ENCODE measurements at regions not wholly inside any gene's neighbourhood (a gene's known extent, or its start where the extent isn't known, plus 50 kb on each side); places are given as distances from the start of the nearest gene placed in this dataset.
"Not testable (repeated sequence)": the region's sequence is repeated elsewhere in the genome, so short reads cannot be mapped to it uniquely, and the experiment has no call there.

DNA sequence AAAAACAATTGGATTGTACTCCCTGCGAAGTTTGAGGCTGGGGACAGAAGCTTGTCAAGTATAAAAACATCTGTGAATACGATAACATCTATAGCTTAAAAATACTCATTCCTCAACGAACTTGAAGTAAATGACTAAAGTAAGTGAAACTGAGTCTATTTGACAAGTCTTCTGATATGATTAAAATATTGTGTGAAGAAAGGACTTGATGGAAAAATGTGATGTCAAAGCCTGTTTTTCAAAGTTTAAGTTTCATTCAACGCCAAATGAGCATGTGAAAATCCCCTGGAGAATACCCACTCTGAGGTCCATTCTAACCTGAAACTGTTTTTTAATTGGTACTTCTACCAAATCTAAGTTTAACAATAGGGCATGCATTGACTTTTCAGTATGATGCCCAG lies 122.3 kb upstream of the MDFIC start:
- WGBS (ENCODE audit: insufficient coverage): 84% methylated on average over 2 of the region's 4 CpGs
- CTCF ChIA-PET: no interaction called here

GRCh38 chr7:114802632-114803031 lies 119.3 kb upstream of the MDFIC start:
- Histone ChIP-seq H3K9me3 (ENCODE audit: control extremely low read depth in 1 of 5, control insufficient read depth in 4 of 5, insufficient read depth in 2 of 5, low read depth in 1 of 5, low read length in 4 of 5) (no peaks in the 10 kb centered on the region), H3K27ac (ENCODE audit: insufficient read depth in 1 of 2, low read depth in 1 of 2, low read length in 2 of 2, poor library complexity in 1 of 2, severe bottlenecking in 2 of 2) (no peak overlapping the region), H3K36me3 (ENCODE audit: control insufficient read depth in 4 of 4, insufficient read depth in 4 of 4, low read length in 3 of 4) (no peaks in the 10 kb centered on the region), H3K4me3 (ENCODE audit: control insufficient read depth in 1 of 7, extremely low read depth in 1 of 7, insufficient read depth in 4 of 7, low read depth in 2 of 7, low read length in 6 of 7) (no peak overlapping the region), H3K4me1 (ENCODE audit: control extremely low read depth in 1 of 4, control insufficient read depth in 4 of 4, insufficient read depth in 4 of 4, low read length in 3 of 4) (no peaks in the 10 kb centered on the region), H3K27me3 (replicated peaks in 2 of 5; ENCODE audit: control insufficient read depth in 4 of 5, insufficient read depth in 5 of 5, low read length in 4 of 5) (no peaks in the 10 kb centered on the region)
- 100% methylated on average over 1 of the region's 4 CpGs for WGBS (ENCODE audit: insufficient coverage)
- ChIA-PET POLR2A (no interaction called here), CTCF (no interaction called here)
- no peak for DNase-seq

More for the DNA sequence above, 122.3 kb upstream of the MDFIC start:
- Histone ChIP-seq H3K4me1 (ENCODE audit: control extremely low read depth in 1 of 4, control insufficient read depth in 4 of 4, insufficient read depth in 4 of 4, low read length in 3 of 4) (no peaks in the 10 kb centered on the region), H3K9me3 (ENCODE audit: control extremely low read depth in 1 of 5, control insufficient read depth in 4 of 5, insufficient read depth in 2 of 5, low read depth in 1 of 5, low read length in 4 of 5) (no peaks in the 10 kb centered on the region), H3K27me3 (replicated peaks in 2 of 5; ENCODE audit: control insufficient read depth in 4 of 5, insufficient read depth in 5 of 5, low read length in 4 of 5) (no peaks in the 10 kb centered on the region), H3K36me3 (ENCODE audit: control insufficient read depth in 4 of 4, insufficient read depth in 4 of 4, low read length in 3 of 4) (no peaks in the 10 kb centered on the region), H3K4me3 (ENCODE audit: control insufficient read depth in 1 of 7, extremely low read depth in 1 of 7, insufficient read depth in 4 of 7, low read depth in 2 of 7, low read length in 6 of 7) (no peak overlapping the region), H3K27ac (ENCODE audit: insufficient read depth in 1 of 2, low read depth in 1 of 2, low read length in 2 of 2, poor library complexity in 1 of 2, severe bottlenecking in 2 of 2) (no peak overlapping the region)
- POLR2A ChIA-PET: no interaction called here
- no peak for DNase-seq

DNA sequence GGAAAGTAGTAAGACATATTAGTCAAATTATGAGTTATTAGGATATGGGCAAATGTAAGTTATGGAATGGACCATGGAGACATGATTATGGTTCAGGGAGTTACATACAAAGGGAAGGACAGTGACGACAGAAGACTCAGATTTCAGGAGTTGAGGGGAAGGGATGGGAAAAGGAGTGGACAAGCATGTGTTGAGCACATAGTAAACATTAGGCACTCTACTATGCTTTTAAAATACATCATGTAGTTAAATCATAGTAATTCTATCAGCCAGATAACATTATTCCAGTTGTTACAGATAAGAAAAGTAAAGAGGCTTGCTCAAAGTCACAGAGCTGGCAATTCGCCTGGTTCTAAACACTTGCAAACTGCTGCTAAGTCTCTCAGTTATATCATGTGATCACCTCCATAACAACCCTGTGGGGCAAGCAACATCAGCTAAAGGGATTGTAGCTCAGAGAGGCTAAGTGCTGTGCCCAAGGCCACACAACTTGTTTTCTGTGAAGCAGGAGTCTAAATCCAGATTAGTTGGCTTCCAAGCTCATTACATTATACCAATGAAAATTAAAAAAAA lies 115.2 kb upstream of the MDFIC start:
- WGBS (ENCODE audit: insufficient coverage): 100% methylated on average over 2 of the region's 2 CpGs
- ChIA-PET POLR2A (no interaction called here), CTCF (no interaction called here)
- Histone ChIP-seq H3K4me1 (ENCODE audit: control extremely low read depth in 1 of 4, control insufficient read depth in 4 of 4, insufficient read depth in 4 of 4, low read length in 3 of 4) (no peaks in the 10 kb centered on the region), H3K27ac (ENCODE audit: insufficient read depth in 1 of 2, low read depth in 1 of 2, low read length in 2 of 2, poor library complexity in 1 of 2, severe bottlenecking in 2 of 2) (no peak overlapping the region), H3K9me3 (ENCODE audit: control extremely low read depth in 1 of 5, control insufficient read depth in 4 of 5, insufficient read depth in 2 of 5, low read depth in 1 of 5, low read length in 4 of 5) (no peaks in the 10 kb centered on the region), H3K36me3 (ENCODE audit: control insufficient read depth in 4 of 4, insufficient read depth in 4 of 4, low read length in 3 of 4) (no peaks in the 10 kb centered on the region), H3K27me3 (replicated peaks in 2 of 5; ENCODE audit: control insufficient read depth in 4 of 5, insufficient read depth in 5 of 5, low read length in 4 of 5) (no peaks in the 10 kb centered on the region), H3K4me3 (ENCODE audit: control insufficient read depth in 1 of 7, extremely low read depth in 1 of 7, insufficient read depth in 4 of 7, low read depth in 2 of 7, low read length in 6 of 7) (no peak overlapping the region)
- DNase-seq: no peak

- CTCF ChIA-PET: interaction anchor here (1.9 kb wide), 1 partner anchor 404 kb away, joined by 4 read pairs; no protein-coding TSS in a partner anchor
- no peaks in the 10 kb centered on the region for H3K9me3 ChIP-seq (ENCODE audit: control extremely low read depth in 1 of 5, control insufficient read depth in 4 of 5, insufficient read depth in 2 of 5, low read depth in 1 of 5, low read length in 4 of 5)
- POLR2A ChIA-PET: no interaction called here
- no peak for DNase-seq
- H3K4me3 ChIP-seq (ENCODE audit: control insufficient read depth in 1 of 7, extremely low read depth in 1 of 7, insufficient read depth in 4 of 7, low read depth in 2 of 7, low read length in 6 of 7): no peak overlapping the region
- no peak overlapping the region for H3K27ac ChIP-seq (ENCODE audit: insufficient read depth in 1 of 2, low read depth in 1 of 2, low read length in 2 of 2, poor library complexity in 1 of 2, severe bottlenecking in 2 of 2)
- H3K36me3 ChIP-seq (ENCODE audit: control insufficient read depth in 4 of 4, insufficient read depth in 4 of 4, low read length in 3 of 4): no peaks in the 10 kb centered on the region
- no CpG with 5 or more reads among the region's 1 CpG for WGBS (ENCODE audit: insufficient coverage)
- H3K4me1 ChIP-seq (ENCODE audit: control extremely low read depth in 1 of 4, control insufficient read depth in 4 of 4, insufficient read depth in 4 of 4, low read length in 3 of 4): no peaks in the 10 kb centered on the region
- H3K27me3 ChIP-seq (replicated peaks in 2 of 5; ENCODE audit: control insufficient read depth in 4 of 5, insufficient read depth in 5 of 5, low read length in 4 of 5): no peaks in the 10 kb centered on the region
Observed at GRCh38 chr7:114812570-114812969, 109.3 kb upstream of the MDFIC start.

DNA sequence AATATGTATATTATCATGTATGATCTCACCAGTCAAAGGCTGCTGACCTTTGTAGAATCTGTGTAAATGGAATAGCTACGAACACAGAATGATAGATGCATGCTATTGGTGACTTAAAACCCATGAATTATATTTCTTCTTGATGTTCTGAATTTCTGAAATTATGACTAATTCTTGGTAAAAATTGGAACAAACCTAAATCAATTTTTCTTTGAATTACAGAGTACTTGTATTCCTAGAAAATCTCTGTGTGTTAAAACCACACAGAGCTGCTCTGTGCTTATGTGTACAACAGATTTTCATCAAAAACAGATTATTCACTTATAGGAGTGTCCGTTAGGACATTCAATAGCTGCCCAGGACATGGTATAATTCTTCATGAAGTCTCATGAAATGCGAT lies 108.3 kb upstream of the MDFIC start:
- Histone ChIP-seq H3K4me3 (ENCODE audit: control insufficient read depth in 1 of 7, extremely low read depth in 1 of 7, insufficient read depth in 4 of 7, low read depth in 2 of 7, low read length in 6 of 7) (no peak overlapping the region), H3K27me3 (replicated peaks in 2 of 5; ENCODE audit: control insufficient read depth in 4 of 5, insufficient read depth in 5 of 5, low read length in 4 of 5) (no peaks in the 10 kb centered on the region), H3K36me3 (ENCODE audit: control insufficient read depth in 4 of 4, insufficient read depth in 4 of 4, low read length in 3 of 4) (no peaks in the 10 kb centered on the region), H3K4me1 (ENCODE audit: control extremely low read depth in 1 of 4, control insufficient read depth in 4 of 4, insufficient read depth in 4 of 4, low read length in 3 of 4) (no peaks in the 10 kb centered on the region), H3K27ac (ENCODE audit: insufficient read depth in 1 of 2, low read depth in 1 of 2, low read length in 2 of 2, poor library complexity in 1 of 2, severe bottlenecking in 2 of 2) (no peak overlapping the region), H3K9me3 (ENCODE audit: control extremely low read depth in 1 of 5, control insufficient read depth in 4 of 5, insufficient read depth in 2 of 5, low read depth in 1 of 5, low read length in 4 of 5) (no peaks in the 10 kb centered on the region)
- no peak for DNase-seq
- POLR2A ChIA-PET: no interaction called here
- CTCF ChIA-PET: interaction anchor here (1.9 kb wide), 1 partner anchor 403 kb away, joined by 4 read pairs; no protein-coding TSS in a partner anchor
- whole genome bisulfite sequencing (ENCODE audit: insufficient coverage): 96% methylated on average over 2 of the region's 3 CpGs

GRCh38 chr7:114817036-114817435 lies 104.9 kb upstream of the MDFIC start:
- POLR2A ChIA-PET; H3K27ac ChIP-seq (ENCODE audit: insufficient read depth in 1 of 2, low read depth in 1 of 2, low read length in 2 of 2, poor library complexity in 1 of 2, severe bottlenecking in 2 of 2); H3K9me3 ChIP-seq (ENCODE audit: control extremely low read depth in 1 of 5, control insufficient read depth in 4 of 5, insufficient read depth in 2 of 5, low read depth in 1 of 5, low read length in 4 of 5); CTCF ChIA-PET; H3K36me3 ChIP-seq (ENCODE audit: control insufficient read depth in 4 of 4, insufficient read depth in 4 of 4, low read length in 3 of 4); H3K27me3 ChIP-seq (replicated peaks in 2 of 5; ENCODE audit: control insufficient read depth in 4 of 5, insufficient read depth in 5 of 5, low read length in 4 of 5); DNase-seq; H3K4me1 ChIP-seq (ENCODE audit: control extremely low read depth in 1 of 4, control insufficient read depth in 4 of 4, insufficient read depth in 4 of 4, low read length in 3 of 4); H3K4me3 ChIP-seq (ENCODE audit: control insufficient read depth in 1 of 7, extremely low read depth in 1 of 7, insufficient read depth in 4 of 7, low read depth in 2 of 7, low read length in 6 of 7): not testable (repeated sequence)
- no CpG with 5 or more reads among the region's 7 CpGs for WGBS (ENCODE audit: insufficient coverage)

- no CpG with 5 or more reads among the region's 3 CpGs for WGBS (ENCODE audit: insufficient coverage)
- H3K4me3 ChIP-seq (ENCODE audit: control insufficient read depth in 1 of 7, extremely low read depth in 1 of 7, insufficient read depth in 4 of 7, low read depth in 2 of 7, low read length in 6 of 7): no peak overlapping the region
- no peak overlapping the region for H3K27ac ChIP-seq (ENCODE audit: insufficient read depth in 1 of 2, low read depth in 1 of 2, low read length in 2 of 2, poor library complexity in 1 of 2, severe bottlenecking in 2 of 2)
- no peaks in the 10 kb centered on the region for H3K27me3 ChIP-seq (replicated peaks in 2 of 5; ENCODE audit: control insufficient read depth in 4 of 5, insufficient read depth in 5 of 5, low read length in 4 of 5)
- ChIA-PET CTCF (no interaction called here), POLR2A (no interaction called here)
- H3K9me3 ChIP-seq (ENCODE audit: control extremely low read depth in 1 of 5, control insufficient read depth in 4 of 5, insufficient read depth in 2 of 5, low read depth in 1 of 5, low read length in 4 of 5): no peaks in the 10 kb centered on the region
- H3K4me1 ChIP-seq (ENCODE audit: control extremely low read depth in 1 of 4, control insufficient read depth in 4 of 4, insufficient read depth in 4 of 4, low read length in 3 of 4): no peaks in the 10 kb centered on the region
- DNase-seq: no peak
- no peaks in the 10 kb centered on the region for H3K36me3 ChIP-seq (ENCODE audit: control insufficient read depth in 4 of 4, insufficient read depth in 4 of 4, low read length in 3 of 4)
Observed at GRCh38 chr7:114818501-114818900, 103.4 kb upstream of the MDFIC start.
